ENCODE measurements at regions not wholly inside any gene's neighbourhood (a gene's known extent, or its start where the extent isn't known, plus 50 kb on each side); places are given as distances from the start of the nearest gene placed in this dataset.

GRCh38 chr2:128389388-128390086, 70.9 kb upstream of the HS6ST1 start:
- no peaks in the 10 kb centered on the region for H3K36me3 ChIP-seq (ENCODE audit: control insufficient read depth, low read length)
- no peak overlapping the region for H3K4me2 ChIP-seq (ENCODE audit: low read length)
- H4K20me1 ChIP-seq (ENCODE audit: control insufficient read depth, insufficient read depth, low read depth, low read length) = no peaks in the 10 kb centered on the region
- no peaks in the 10 kb centered on the region for H3K4me1 ChIP-seq (ENCODE audit: control insufficient read depth, low read length)
- H3K4me3 ChIP-seq (ENCODE audit: low read length) = no peak overlapping the region
- no peak for TF ChIP-seq CTCF (IDR thresholded peaks at IDR 0.05; ENCODE audit: low read depth, low read length, poor library complexity, severe bottlenecking)
- no peaks in the 10 kb centered on the region for H3K79me2 ChIP-seq (ENCODE audit: control insufficient read depth, low read length)
- H3K9me2 ChIP-seq (replicated peaks; ENCODE audit: control insufficient read depth, low read length) = no peaks in the 10 kb centered on the region
- no peaks in the 10 kb centered on the region for H3K27me3 ChIP-seq (ENCODE audit: control insufficient read depth, low read length)
- no peaks in the 10 kb centered on the region for H3F3A ChIP-seq (ENCODE audit: control insufficient read depth, insufficient read depth)
- no peak overlapping the region for H3K27ac ChIP-seq (ENCODE audit: low read depth, low read length)
- H3K9me3 ChIP-seq (ENCODE audit: control insufficient read depth, insufficient read depth, low read length) = no peaks in the 10 kb centered on the region

DNA sequence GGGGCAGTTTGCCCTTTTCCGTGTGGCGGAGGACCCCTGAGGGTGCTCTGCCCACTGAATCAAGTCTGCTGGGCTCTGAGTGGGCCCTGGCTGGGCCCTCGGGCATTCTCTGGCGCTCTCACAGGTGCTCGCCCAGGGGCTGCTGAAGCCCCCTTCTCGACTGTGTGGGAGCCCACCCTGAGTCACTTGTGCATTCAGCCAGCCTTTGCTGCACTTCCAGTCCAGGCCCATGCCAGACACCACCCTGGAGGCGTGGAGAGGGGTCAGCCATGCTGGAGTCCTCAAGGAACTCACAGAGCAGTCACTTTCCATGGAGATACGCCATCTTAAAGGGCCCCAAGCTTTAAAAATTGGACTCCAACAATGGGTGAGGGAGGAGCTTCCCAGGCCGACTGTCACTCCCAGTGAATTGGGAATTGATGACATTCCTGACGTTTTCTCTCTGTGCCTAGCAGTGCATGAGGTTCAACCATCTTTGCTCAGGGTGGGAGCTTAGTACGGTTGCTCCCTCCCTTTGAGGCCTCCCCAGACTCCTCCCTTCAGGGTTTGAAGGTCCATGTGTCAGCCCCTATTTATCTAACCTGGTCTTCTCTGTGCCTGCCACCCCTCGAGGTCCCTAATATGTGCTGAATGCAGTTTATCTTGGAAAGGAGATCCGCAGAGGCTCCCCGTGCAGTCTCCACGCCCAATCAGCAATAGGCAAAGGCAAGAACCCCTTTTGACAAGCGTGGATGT, 71.8 kb upstream of the HS6ST1 start:
- H3K4me3 ChIP-seq (ENCODE audit: low read length) = no peak overlapping the region
- H3K9me3 ChIP-seq (ENCODE audit: control insufficient read depth, insufficient read depth, low read length) = no peaks in the 10 kb centered on the region
- H3K4me1 ChIP-seq (ENCODE audit: control insufficient read depth, low read length) = no peaks in the 10 kb centered on the region
- no peaks in the 10 kb centered on the region for H4K20me1 ChIP-seq (ENCODE audit: control insufficient read depth, insufficient read depth, low read depth, low read length)
- no peak overlapping the region for H3K4me2 ChIP-seq (ENCODE audit: low read length)
- H3F3A ChIP-seq (ENCODE audit: control insufficient read depth, insufficient read depth) = no peaks in the 10 kb centered on the region
- H3K79me2 ChIP-seq (ENCODE audit: control insufficient read depth, low read length) = no peaks in the 10 kb centered on the region
- H3K9me2 ChIP-seq (replicated peaks; ENCODE audit: control insufficient read depth, low read length) = no peaks in the 10 kb centered on the region
- H3K27ac ChIP-seq (ENCODE audit: low read depth, low read length) = no peak overlapping the region
- no peak for TF ChIP-seq CTCF (IDR thresholded peaks at IDR 0.05; ENCODE audit: low read depth, low read length, poor library complexity, severe bottlenecking)
- no peak for TF ChIP-seq EZH2phosphoT487 (IDR thresholded peaks at IDR 0.05; ENCODE audit: borderline replicate concordance, low read length)
- H3K36me3 ChIP-seq (ENCODE audit: control insufficient read depth, low read length) = no peaks in the 10 kb centered on the region
- no peaks in the 10 kb centered on the region for H3K27me3 ChIP-seq (ENCODE audit: control insufficient read depth, low read length)

- no peak overlapping the region for H3K4me2 ChIP-seq (ENCODE audit: low read length)
- H3K27me3 ChIP-seq (ENCODE audit: control insufficient read depth, low read length) = no peaks in the 10 kb centered on the region
- H3K36me3 ChIP-seq (ENCODE audit: control insufficient read depth, low read length) = no peaks in the 10 kb centered on the region
- H4K20me1 ChIP-seq (ENCODE audit: control insufficient read depth, insufficient read depth, low read depth, low read length) = no peaks in the 10 kb centered on the region
- H3K4me3 ChIP-seq (ENCODE audit: low read length) = no peak overlapping the region
- no peaks in the 10 kb centered on the region for H3K9me2 ChIP-seq (replicated peaks; ENCODE audit: control insufficient read depth, low read length)
- no peaks in the 10 kb centered on the region for H3K9me3 ChIP-seq (ENCODE audit: control insufficient read depth, insufficient read depth, low read length)
- no peak overlapping the region for H3K27ac ChIP-seq (ENCODE audit: low read depth, low read length)
- no peak for TF ChIP-seq EZH2phosphoT487 (IDR thresholded peaks at IDR 0.05; ENCODE audit: borderline replicate concordance, low read length)
- no peaks in the 10 kb centered on the region for H3F3A ChIP-seq (ENCODE audit: control insufficient read depth, insufficient read depth)
- H3K79me2 ChIP-seq (ENCODE audit: control insufficient read depth, low read length) = no peaks in the 10 kb centered on the region
- H3K4me1 ChIP-seq (ENCODE audit: control insufficient read depth, low read length) = no peaks in the 10 kb centered on the region
Measured at GRCh38 chr2:128390991-128391630, 72.4 kb upstream of the HS6ST1 start.

DNA sequence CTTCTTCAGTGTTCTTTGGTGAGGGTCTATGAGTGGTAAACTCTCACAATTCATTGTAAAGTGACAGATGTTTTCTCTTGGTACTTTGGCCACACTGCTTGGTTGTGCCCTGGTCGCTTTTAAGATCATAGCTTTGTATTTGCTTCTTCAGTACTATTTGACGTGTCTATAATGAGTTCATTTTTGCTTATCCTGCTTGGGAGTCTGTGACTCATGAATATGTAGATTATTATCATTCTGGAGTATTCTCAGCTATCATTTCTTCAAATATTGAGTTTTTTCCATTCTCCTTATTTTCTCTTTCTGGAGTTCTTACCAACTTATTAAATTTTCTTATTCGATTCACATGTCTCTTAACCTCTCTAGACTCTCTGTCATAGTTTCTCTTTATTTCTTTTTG, 73.0 kb upstream of the HS6ST1 start:
- no peak overlapping the region for H3K4me3 ChIP-seq (ENCODE audit: low read length)
- H3K79me2 ChIP-seq (ENCODE audit: control insufficient read depth, low read length) = no peaks in the 10 kb centered on the region
- TF ChIP-seq EZH2phosphoT487 (IDR thresholded peaks at IDR 0.05; ENCODE audit: borderline replicate concordance, low read length) (no peak), CTCF (IDR thresholded peaks at IDR 0.05; ENCODE audit: low read depth, low read length, poor library complexity, severe bottlenecking) (no peak)
- H4K20me1 ChIP-seq (ENCODE audit: control insufficient read depth, insufficient read depth, low read depth, low read length) = no peaks in the 10 kb centered on the region
- no peaks in the 10 kb centered on the region for H3K36me3 ChIP-seq (ENCODE audit: control insufficient read depth, low read length)
- no peak overlapping the region for H3K4me2 ChIP-seq (ENCODE audit: low read length)
- H3K9me3 ChIP-seq (ENCODE audit: control insufficient read depth, insufficient read depth, low read length) = no peaks in the 10 kb centered on the region
- H3F3A ChIP-seq (ENCODE audit: control insufficient read depth, insufficient read depth) = no peaks in the 10 kb centered on the region
- H3K9me2 ChIP-seq (replicated peaks; ENCODE audit: control insufficient read depth, low read length) = no peaks in the 10 kb centered on the region
- H3K4me1 ChIP-seq (ENCODE audit: control insufficient read depth, low read length) = no peaks in the 10 kb centered on the region
- no peaks in the 10 kb centered on the region for H3K27me3 ChIP-seq (ENCODE audit: control insufficient read depth, low read length)
- no peak overlapping the region for H3K27ac ChIP-seq (ENCODE audit: low read depth, low read length)

All from DOHH2 (cell line).